ENCODE measurements at regions not wholly inside any gene's neighbourhood (a gene's known extent, or its start where the extent isn't known, plus 50 kb on each side); places are given as distances from the start of the nearest gene placed in this dataset.

GRCh38 chr16:21526923-21527807 is 72.2 kb upstream of the METTL9 start:
- TF ChIP-seq CTCF (IDR thresholded peaks at IDR 0.05), result no peak
- TF ChIP-seq POLR2A (IDR thresholded peaks at IDR 0.05), result no peak

All from vagina (tissue), 2 donors.